BLaER1 (cell line): ENCODE measurements at regions not wholly inside any gene's neighbourhood (a gene's known extent, or its start where the extent isn't known, plus 50 kb on each side); places are given as distances from the start of the nearest gene placed in this dataset.
"Not testable (repeated sequence)": the region's sequence is repeated elsewhere in the genome, so short reads cannot be mapped to it uniquely, and the experiment has no call there.

ENCODE experiments used
- H3K27ac ChIP-seq: shearing (Covaris generic); formaldehyde crosslinking; 2 replicates; pipeline ENCODE4 v1.8.1; 2022
- H3K27me3 ChIP-seq: shearing (Covaris generic); formaldehyde crosslinking; 2 replicates; pipeline ENCODE4 v1.8.1; 2022
- H3K36me3 ChIP-seq: shearing (Covaris generic); formaldehyde crosslinking; 2 replicates; pipeline ENCODE4 v1.8.1; 2022
- H3K4me1 ChIP-seq: shearing (Covaris generic); formaldehyde crosslinking; 2 replicates; pipeline ENCODE4 v1.8.1; 2022
- H3K4me2 ChIP-seq: shearing (Covaris generic); formaldehyde crosslinking; 2 replicates; pipeline ENCODE4 v1.8.1; 2022
- H3K4me3 ChIP-seq: shearing (Covaris generic); formaldehyde crosslinking; 2 replicates; pipeline ENCODE4 v1.8.1; 2022
- H3K9ac ChIP-seq: shearing (Covaris generic); formaldehyde crosslinking; 2 replicates; pipeline ENCODE4 v1.8.1; 2022
- H3K9me3 ChIP-seq: shearing (Covaris generic); formaldehyde crosslinking; 2 replicates; pipeline ENCODE4 v1.8.1; 2022
- H4K20me1 ChIP-seq: shearing (Covaris generic); formaldehyde crosslinking; 2 replicates; pipeline ENCODE4 v1.8.1; 2022
- Cebpa-rat ChIP-seq: shearing (Covaris generic); IDR thresholded peaks from 2 replicates; pipeline ENCODE4 v1.8.1; 2022

DNA sequence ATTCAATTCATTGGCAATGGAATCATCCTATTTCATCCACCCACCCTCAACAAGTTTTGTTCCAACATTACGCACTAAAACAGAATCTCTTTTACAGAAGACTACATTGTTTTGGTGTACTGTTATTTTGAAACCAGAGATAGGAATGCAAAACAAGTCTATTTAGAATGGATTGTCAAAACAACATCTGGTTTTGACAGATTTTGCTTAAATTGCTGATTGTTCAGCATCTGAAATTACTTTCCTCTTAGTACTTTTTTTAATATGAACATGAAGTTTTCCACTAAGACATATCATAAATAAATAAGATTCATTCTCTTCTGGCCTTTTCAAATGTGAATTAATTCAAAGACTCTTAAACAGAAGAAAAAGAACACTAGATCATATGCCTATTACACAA lies 323.9 kb upstream of the TFPI start:
- no peak overlapping the region for H3K4me3 ChIP-seq
- no peaks in the 10 kb centered on the region for H3K9me3 ChIP-seq
- H4K20me1 ChIP-seq: no peaks in the 10 kb centered on the region
- H3K27ac ChIP-seq: no peak overlapping the region
- no peak overlapping the region for H3K9ac ChIP-seq
- H3K36me3 ChIP-seq: no peaks in the 10 kb centered on the region
- H3K27me3 ChIP-seq: no peaks in the 10 kb centered on the region
- no peaks in the 10 kb centered on the region for H3K4me1 ChIP-seq
- no peak overlapping the region for H3K4me2 ChIP-seq
- no peak for TF ChIP-seq Cebpa-rat

- Histone ChIP-seq H4K20me1 (no peaks in the 10 kb centered on the region), H3K4me3 (no peak overlapping the region), H3K9me3 (no peaks in the 10 kb centered on the region), H3K27me3 (no peaks in the 10 kb centered on the region), H3K36me3 (no peaks in the 10 kb centered on the region), H3K4me1 (no peaks in the 10 kb centered on the region), H3K9ac (no peak overlapping the region), H3K27ac (no peak overlapping the region), H3K4me2 (no peak overlapping the region)
- no peak for TF ChIP-seq Cebpa-rat
Measured at GRCh38 chr2:187879491-187879890, 325.3 kb upstream of the TFPI start.

DNA sequence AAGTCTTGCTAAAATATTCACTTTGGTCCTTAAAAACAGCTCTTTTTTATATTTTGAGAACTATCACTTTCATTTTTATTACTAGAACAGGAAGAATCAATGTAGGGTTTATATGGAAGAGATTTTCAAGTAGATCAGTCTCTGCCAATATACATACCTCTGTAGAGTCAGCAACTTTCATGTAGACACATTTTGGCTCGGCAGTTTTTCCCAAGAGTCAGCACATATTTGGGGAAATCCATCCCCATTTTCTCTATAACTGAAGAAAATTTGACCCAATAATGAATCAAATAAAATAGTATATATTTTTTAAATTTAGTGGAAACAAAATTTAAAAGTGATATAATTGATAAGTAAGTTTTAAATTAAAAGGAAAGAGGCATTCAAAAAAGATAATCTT lies 329.8 kb upstream of the TFPI start:
- TF ChIP-seq Cebpa-rat: no peak
- Histone ChIP-seq H4K20me1 (no peaks in the 10 kb centered on the region), H3K9me3 (no peaks in the 10 kb centered on the region), H3K27ac (no peak overlapping the region), H3K4me2 (no peak overlapping the region), H3K4me1 (no peaks in the 10 kb centered on the region), H3K36me3 (no peaks in the 10 kb centered on the region), H3K4me3 (no peak overlapping the region), H3K27me3 (no peaks in the 10 kb centered on the region), H3K9ac (no peak overlapping the region)

- Histone ChIP-seq H3K27me3 (no peaks in the 10 kb centered on the region), H3K4me3 (no peak overlapping the region), H3K9ac (no peak overlapping the region), H3K4me2 (no peak overlapping the region), H3K4me1 (no peaks in the 10 kb centered on the region), H3K36me3 (no peaks in the 10 kb centered on the region), H3K9me3 (no peaks in the 10 kb centered on the region), H3K27ac (no peak overlapping the region), H4K20me1 (no peaks in the 10 kb centered on the region)
- no peak for TF ChIP-seq Cebpa-rat
Measured at GRCh38 chr2:187890690-187891089, 336.5 kb upstream of the TFPI start.

DNA sequence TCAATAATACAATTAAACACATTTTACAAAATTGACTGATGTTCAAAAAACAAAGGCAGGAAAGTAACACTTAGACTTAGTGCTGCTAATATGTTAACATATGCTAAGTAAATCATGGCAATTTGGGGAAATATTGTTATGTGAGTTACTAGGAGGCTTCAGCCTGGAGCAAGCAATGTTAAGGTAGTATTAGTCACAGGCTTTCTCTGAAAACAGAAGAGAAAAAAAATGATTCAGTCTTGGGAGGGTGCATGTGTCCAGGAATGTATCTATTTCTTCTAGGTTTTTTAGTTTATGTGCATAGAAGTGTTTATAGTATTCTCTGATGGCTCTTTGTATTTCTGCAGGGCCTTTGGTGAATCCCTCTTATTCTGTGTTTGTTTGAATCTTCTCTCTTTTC lies 345.8 kb upstream of the TFPI start:
- TF ChIP-seq Cebpa-rat: no peak
- Histone ChIP-seq H4K20me1 (no peaks in the 10 kb centered on the region), H3K9me3 (no peaks in the 10 kb centered on the region), H3K4me3 (no peak overlapping the region), H3K4me1 (no peaks in the 10 kb centered on the region), H3K36me3 (no peaks in the 10 kb centered on the region), H3K9ac (no peak overlapping the region), H3K4me2 (no peak overlapping the region), H3K27ac (no peak overlapping the region), H3K27me3 (no peaks in the 10 kb centered on the region)

GRCh38 chr2:187906021-187906420 lies 351.8 kb upstream of the TFPI start:
- Histone ChIP-seq H4K20me1 (no peaks in the 10 kb centered on the region), H3K36me3 (no peaks in the 10 kb centered on the region), H3K4me1 (no peaks in the 10 kb centered on the region), H3K27ac (no peak overlapping the region), H3K4me2 (no peak overlapping the region), H3K9me3 (no peaks in the 10 kb centered on the region), H3K27me3 (no peaks in the 10 kb centered on the region), H3K4me3 (no peak overlapping the region), H3K9ac (no peak overlapping the region)
- TF ChIP-seq Cebpa-rat: no peak

GRCh38 chr2:187910922-187911321 lies 356.7 kb upstream of the TFPI start:
- H3K4me1 ChIP-seq, H3K27ac ChIP-seq, H3K27me3 ChIP-seq, H4K20me1 ChIP-seq, H3K4me2 ChIP-seq, H3K36me3 ChIP-seq, H3K9ac ChIP-seq, H3K9me3 ChIP-seq, H3K4me3 ChIP-seq: not testable (repeated sequence)

- no peaks in the 10 kb centered on the region for H3K36me3 ChIP-seq
- no peaks in the 10 kb centered on the region for H3K27me3 ChIP-seq
- no peaks in the 10 kb centered on the region for H3K4me1 ChIP-seq
- H3K9ac ChIP-seq: no peak overlapping the region
- no peak overlapping the region for H3K4me3 ChIP-seq
- TF ChIP-seq Cebpa-rat: no peak
- no peaks in the 10 kb centered on the region for H4K20me1 ChIP-seq
- no peaks in the 10 kb centered on the region for H3K9me3 ChIP-seq
- no peak overlapping the region for H3K4me2 ChIP-seq
- no peak overlapping the region for H3K27ac ChIP-seq
Measured at GRCh38 chr2:187912950-187913349, 358.7 kb upstream of the TFPI start.

GRCh38 chr2:187915810-187916209 lies 361.6 kb upstream of the TFPI start:
- Histone ChIP-seq H3K27ac (no peak overlapping the region), H3K36me3 (no peaks in the 10 kb centered on the region), H3K4me2 (no peak overlapping the region), H3K4me3 (no peak overlapping the region), H3K9me3 (no peaks in the 10 kb centered on the region), H3K27me3 (no peaks in the 10 kb centered on the region), H3K9ac (no peak overlapping the region), H3K4me1 (no peaks in the 10 kb centered on the region), H4K20me1 (no peaks in the 10 kb centered on the region)
- TF ChIP-seq Cebpa-rat: no peak

GRCh38 chr2:187916799-187917198 lies 362.6 kb upstream of the TFPI start:
- no peak for TF ChIP-seq Cebpa-rat
- Histone ChIP-seq H3K4me2 (no peak overlapping the region), H4K20me1 (no peaks in the 10 kb centered on the region), H3K9me3 (no peaks in the 10 kb centered on the region), H3K4me1 (no peaks in the 10 kb centered on the region), H3K9ac (no peak overlapping the region), H3K36me3 (no peaks in the 10 kb centered on the region), H3K27ac (no peak overlapping the region), H3K27me3 (no peaks in the 10 kb centered on the region), H3K4me3 (no peak overlapping the region)

GRCh38 chr2:187917535-187917934 lies 363.3 kb upstream of the TFPI start:
- Histone ChIP-seq H3K27ac (no peak overlapping the region), H3K27me3 (no peaks in the 10 kb centered on the region), H4K20me1 (no peaks in the 10 kb centered on the region), H3K9ac (no peak overlapping the region), H3K36me3 (no peaks in the 10 kb centered on the region), H3K4me2 (no peak overlapping the region), H3K4me3 (no peak overlapping the region), H3K9me3 (no peaks in the 10 kb centered on the region), H3K4me1 (no peaks in the 10 kb centered on the region)
- no peak for TF ChIP-seq Cebpa-rat
